GM21381 (cell line): ENCODE measurements at regions not wholly inside any gene's neighbourhood (a gene's known extent, or its start where the extent isn't known, plus 50 kb on each side); places are given as distances from the start of the nearest gene placed in this dataset.

Experiments
- ATAC-seq: cut with Tn5 transposase; IDR thresholded peaks from one replicate; pipeline ENCODE4 v1.9.1; 2021; ENCODE audit warnings: mild to moderate bottlenecking, moderate library complexity; ENCODE audit not compliant: unreplicated experiment

GRCh38 chr1:4033713-4034112, 133.6 kb upstream of the C1orf174 start:
- ATAC-seq: no peak

GRCh38 chr1:4034318-4034887, 134.3 kb upstream of the C1orf174 start:
- ATAC-seq: no peak

- no peak for ATAC-seq
These were observed 144.9 kb upstream of the C1orf174 start for GRCh38 chr1:4044967-4045366.

GRCh38 chr1:4045397-4046010, 145.4 kb upstream of the C1orf174 start:
- ATAC-seq: no peak

DNA sequence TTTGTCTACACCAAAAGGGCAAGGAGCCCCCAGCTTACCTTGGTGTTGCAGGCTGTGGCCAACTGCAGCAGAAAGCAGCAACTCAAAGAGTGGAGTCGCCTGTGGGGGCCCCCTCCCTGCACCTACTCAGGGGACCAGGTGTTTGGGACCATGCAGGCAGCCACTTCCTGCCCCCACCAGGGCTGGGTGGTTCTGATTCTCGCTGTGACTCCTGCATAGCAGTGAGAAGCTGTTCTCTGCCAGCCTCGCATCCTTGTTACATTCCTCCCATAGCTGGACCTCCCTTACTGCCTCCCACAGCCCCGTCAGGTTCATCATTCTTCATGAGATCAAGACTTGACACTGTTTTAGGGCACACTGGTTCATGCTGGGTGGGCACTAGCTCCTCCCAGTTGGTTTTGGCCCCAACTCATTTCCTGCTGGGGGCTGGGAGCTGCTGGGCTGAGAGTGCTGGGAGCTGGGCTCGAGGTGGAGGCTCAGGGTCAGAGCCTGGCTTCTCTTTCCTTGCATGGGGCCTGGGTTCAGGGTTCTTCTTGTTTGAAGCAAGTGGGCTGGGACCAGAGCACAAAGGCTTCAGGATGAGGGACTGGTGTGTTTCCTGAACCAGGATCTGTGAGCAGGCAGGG, 146.9 kb upstream of the C1orf174 start:
- ATAC-seq: no peak

DNA sequence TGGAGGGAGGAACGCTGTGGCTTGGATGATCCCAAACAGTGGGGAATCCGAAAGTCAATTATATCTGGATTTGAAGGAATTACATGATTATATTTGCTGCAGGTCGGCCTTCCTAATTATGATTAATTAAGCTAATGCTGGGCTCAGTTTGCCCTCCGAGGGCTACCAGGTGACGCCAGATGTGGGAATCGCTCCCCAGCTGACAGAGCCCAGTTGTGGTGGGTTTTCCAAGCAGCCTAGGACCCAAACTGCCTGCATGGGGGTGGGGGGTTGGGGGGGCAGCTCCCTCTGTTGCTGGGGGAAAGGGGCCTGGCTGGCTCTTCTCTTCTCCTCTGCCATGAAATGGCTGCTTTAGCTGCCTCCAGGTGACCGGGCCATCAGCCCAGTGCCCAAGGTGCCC, 147.6 kb upstream of the C1orf174 start:
- ATAC-seq: no peak

GRCh38 chr1:4048076-4048475, 148.0 kb upstream of the C1orf174 start:
- ATAC-seq: no peak

DNA sequence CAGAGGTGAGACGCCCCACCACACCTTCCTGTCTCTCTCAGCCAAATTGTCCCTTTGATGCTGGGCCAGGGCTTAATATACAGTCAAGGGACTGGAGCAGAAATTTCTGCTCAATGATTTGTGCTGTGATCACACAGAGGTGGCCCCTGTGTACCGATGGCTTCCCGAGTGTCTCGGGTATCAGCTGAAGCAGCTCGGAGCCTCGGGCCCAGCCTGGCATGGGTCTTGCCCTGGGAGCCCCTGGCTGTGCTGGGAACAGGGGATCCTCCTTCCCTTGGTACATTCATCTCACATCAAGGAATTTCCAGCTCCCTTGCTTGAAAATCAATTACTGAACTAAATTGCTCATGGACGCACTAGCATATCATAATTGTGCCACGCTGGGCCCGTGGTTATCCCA, 148.8 kb upstream of the C1orf174 start:
- no peak for ATAC-seq

DNA sequence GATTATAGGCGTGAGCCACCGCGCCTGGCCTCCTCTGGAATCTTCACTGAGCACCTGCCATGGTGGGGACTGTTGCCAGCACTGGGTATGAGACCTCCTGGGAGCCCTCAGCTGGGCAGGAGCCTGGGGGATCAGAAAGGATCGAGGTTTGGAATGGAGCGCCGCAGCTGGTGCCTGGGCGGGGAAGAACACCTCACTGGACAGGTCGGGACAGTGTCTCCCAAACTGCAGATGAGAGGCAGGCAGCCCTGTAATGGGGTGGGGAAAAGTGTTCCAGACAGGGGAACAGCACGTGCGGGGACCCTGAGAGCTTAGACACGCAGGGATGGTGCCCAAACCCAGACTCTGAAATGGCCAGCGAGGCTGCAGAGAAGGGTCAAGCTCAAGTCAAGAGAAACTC, 150.9 kb upstream of the C1orf174 start:
- ATAC-seq: no peak

DNA sequence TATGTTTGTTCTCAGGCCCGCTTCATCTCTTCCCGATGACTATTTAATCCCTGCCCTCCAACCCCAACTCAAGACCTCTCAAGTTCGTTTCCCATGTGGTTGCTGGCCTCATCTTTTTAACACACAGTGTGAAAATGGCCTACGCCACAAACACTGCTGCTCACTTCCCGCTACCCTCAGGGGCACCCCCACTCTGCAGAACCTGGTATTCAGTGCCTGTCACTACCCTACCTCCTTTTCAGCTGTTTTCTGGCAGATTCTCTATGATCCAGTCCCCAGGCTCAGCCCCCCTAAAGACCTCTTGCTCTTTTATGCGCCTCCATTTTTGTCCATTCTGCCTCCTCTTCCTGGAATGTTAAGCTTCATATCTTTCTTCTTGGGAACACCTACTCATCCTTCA, 152.6 kb upstream of the C1orf174 start:
- ATAC-seq: no peak

- ATAC-seq: no peak
These were observed 153.2 kb upstream of the C1orf174 start for GRCh38 chr1:4053160-4053748.

DNA sequence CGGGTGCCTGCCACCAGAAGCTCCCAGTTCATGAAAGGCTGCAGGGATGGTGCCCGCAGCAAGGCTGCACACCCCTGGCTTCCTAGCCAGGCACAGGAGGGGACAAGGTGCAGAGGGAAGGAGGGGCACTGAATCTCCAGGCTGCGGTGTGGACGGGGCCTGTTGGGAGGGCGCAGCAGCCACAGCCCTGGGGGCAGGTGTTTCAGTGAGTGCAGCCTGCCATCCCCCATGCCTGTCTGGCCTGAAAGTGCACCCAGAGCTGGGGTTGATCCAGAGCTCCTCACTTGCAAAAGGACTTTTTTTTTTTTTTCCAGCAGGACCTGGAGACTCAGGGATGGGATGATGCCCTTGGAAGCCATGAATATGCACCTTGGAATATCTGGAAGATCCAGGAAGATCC, 153.7 kb upstream of the C1orf174 start:
- no peak for ATAC-seq

DNA sequence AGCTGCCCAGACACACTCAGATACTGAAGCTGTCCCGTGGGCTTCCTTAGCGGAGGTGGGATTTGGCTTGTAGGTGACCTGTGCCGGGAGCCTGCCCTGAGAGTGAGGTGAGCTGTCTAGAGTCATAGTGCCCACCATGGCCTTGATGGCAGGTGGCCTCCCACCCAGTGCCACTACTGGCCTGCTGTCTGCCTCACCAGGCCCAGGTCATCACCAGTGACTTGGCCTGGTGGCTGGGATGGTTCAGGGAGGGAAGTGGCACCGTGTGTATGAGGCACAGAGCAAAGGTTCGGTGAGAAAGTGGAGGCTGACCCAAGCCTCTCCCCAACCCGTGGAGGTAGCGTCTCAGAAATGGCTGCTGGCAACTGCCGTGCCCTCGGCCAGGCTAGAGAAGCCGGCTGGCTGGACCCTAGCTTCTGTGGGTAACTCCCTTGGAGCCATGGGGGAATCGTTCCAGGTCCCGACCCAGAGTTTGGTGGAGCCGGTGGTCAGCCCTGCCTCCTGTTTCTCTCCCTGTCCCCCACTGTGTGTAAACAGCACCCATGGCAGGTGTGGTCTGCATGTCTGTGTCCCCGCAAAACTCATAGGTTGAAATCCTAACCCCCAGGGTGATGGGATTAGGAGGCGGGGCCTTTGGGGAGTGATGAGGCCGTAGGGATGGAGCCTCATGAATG, 155.4 kb upstream of the C1orf174 start:
- no peak for ATAC-seq

DNA sequence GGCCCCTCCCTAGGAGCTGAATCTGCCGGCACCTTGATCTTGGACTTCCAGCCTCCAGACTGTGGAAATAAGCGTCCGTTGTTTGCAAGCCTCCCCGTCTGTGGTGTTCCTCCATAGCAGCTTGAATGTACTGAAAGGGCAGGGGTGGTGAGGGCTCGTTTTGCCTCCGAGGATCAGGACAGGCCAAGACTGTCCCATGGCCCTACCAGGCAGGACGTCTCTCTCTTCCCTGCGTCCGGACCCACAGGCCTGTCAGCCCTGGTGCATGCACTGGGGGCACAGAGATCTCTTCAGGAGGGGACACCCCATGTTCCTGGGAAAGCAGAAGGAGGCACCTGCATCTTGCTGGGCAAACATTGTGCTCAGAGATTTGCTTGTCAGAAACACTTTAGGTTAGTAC, 156.3 kb upstream of the C1orf174 start:
- ATAC-seq: no peak

- no peak for ATAC-seq
These were observed 156.9 kb upstream of the C1orf174 start for GRCh38 chr1:4056989-4057388.

DNA sequence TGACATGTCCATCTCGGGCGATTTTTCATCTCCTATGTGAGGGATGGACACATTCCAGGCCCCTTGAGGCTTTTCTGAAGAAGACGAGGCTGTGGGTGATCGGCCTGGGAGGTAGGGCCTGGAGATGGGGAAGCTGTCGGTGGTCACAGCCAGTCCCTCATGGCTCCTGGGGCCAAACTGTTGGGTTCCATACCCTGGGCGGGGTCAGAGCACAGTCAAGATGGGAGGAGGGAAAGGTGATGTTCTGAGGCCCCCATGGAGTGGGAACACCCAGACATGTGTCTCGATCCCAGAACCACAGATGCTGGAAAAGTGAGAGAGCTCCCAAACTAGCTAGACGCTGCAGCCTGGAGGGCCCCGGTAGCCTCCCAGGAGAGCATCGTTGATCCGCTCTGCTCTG, 157.5 kb upstream of the C1orf174 start:
- ATAC-seq: no peak

DNA sequence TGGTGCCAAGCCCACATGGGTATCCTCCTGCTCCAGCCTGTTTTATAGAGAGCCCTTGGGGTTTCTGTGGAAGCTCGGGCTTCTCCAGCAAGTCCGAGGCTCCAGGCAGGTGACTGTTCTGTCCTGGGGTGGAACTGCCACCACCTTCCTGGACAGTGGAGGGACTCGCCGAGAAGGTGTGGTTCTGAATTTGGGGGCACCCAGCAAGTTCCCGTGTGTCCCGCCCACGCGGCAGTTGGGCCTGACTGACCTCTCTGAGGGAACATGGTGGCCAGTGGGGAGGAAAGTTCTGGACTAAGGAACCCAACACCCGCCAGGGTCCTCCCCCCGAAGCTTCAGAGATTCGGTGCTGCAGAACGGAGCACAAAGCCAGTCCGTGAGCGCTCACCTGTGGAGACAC, 158.1 kb upstream of the C1orf174 start:
- ATAC-seq: no peak

- no peak for ATAC-seq
These were observed 158.6 kb upstream of the C1orf174 start for GRCh38 chr1:4058706-4059105.

DNA sequence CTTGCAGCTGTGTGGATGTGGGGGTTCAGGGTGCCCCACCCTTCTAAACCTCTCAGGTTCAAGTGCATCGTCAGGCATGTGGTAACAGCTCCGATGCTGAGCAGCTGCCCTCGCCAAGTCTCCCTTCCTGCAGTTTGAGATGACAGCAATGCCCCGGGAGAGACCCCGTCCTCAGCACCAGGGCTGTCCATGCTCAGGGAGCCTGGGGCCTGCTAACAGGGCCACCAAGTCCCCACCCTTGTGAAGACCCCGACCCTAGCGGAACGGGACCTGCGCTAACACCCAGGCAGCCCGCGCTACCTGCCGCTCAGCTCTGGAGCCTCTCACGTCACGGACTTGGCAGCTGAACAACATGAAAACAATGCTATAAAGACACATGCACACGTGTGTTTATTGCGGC, 159.2 kb upstream of the C1orf174 start:
- no peak for ATAC-seq

GRCh38 chr1:4060850-4061249, 160.8 kb upstream of the C1orf174 start:
- no peak for ATAC-seq

DNA sequence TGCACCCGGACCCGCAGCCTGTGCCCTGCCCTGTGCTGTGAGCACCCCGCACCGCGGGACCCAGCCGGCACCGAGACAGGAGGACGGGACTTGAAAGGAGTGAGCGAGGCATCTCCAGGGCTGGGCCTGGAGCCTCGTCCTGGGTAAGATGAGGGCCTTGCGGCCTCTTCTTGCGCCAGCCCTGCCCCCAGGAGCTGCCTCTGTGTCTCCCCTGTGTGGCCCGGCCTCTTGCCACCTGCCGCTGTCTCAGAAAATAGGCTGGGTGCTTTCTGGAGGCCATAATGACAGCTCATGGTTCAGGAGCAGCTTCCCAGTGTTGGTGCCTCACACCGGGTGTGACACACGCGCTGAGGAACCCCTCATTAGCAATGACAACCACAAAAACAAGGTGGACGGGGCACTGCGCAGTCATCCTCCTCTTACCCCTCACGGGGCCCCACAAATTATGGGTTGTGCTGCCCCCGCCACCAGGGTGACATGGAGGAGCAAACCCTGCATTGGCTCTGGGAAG, 161.5 kb upstream of the C1orf174 start:
- ATAC-seq: no peak

GRCh38 chr1:4062041-4062440, 162.0 kb upstream of the C1orf174 start:
- no peak for ATAC-seq
